NCI-H748 treated with DMSO at 0.1 percent for 48 hours (cell line): ENCODE measurements at regions not wholly inside any gene's neighbourhood (a gene's known extent, or its start where the extent isn't known, plus 50 kb on each side); places are given as distances from the start of the nearest gene placed in this dataset.
"Not testable (repeated sequence)": the region's sequence is repeated elsewhere in the genome, so short reads cannot be mapped to it uniquely, and the experiment has no call there.

Experiments used
- DNase-seq: peaks from one replicate; lab custom pipeline; 2025; lab: John Stamatoyannopoulos, UW

DNA sequence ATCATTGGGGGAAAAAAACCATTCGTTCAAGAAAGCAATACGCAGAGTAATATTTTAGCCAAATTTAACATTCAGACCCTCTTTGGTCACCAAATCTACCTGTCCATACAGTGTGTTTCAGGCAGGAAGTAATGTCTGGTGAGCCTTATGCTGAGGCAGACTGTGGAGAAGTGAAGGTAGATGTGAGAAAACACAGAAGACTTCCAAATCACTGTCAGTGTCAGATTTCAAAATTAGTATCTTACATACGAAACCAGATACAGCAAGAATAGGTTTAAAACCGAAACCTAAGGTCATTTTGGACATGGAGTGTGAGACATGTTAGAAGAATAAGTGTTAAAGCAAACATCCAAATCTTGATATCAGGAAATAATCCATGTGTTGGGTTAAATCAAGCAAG, 664.5 kb upstream of the HTR2C start:
- DNase-seq, result no peak

DNA sequence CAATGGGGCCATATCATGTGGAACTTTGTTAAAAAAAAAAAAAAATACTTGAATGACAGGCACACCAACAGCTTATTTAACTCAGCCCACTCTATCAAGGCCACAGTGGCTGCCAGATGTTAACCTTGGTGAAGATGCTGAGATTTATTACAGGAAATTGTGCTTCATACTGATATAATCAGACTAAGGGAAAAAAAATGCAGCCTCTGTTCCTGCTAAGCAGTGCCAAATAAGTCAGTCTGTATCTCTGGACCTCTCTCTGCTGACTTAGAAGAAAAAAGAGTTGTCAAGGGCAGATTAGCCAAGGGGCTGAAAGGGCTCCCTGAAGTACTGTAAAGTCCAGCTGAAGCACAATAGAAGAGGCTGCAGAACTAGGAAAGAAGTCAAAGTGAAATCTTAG, 677.7 kb upstream of the HTR2C start:
- DNase-seq, result no peak

DNA sequence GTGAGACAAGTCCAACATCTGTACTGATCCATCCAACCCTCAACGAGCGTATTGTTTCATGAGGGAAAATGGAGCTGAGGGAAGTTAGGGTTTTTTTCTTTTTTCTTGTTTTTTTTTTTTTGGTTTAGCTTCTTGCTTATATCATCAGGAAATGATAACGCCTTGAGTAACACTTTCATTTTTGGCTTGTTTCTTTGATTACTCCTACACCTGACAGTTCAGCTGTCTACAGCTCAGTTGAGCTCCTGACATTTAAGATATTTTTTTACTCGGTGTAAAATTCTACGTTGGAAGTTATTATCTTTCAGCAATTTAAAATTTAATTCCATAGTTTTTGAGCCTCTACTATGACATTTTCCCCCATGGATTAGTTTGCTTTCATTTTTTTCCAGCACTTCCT, 691.0 kb upstream of the HTR2C start:
- no peak for DNase-seq

DNA sequence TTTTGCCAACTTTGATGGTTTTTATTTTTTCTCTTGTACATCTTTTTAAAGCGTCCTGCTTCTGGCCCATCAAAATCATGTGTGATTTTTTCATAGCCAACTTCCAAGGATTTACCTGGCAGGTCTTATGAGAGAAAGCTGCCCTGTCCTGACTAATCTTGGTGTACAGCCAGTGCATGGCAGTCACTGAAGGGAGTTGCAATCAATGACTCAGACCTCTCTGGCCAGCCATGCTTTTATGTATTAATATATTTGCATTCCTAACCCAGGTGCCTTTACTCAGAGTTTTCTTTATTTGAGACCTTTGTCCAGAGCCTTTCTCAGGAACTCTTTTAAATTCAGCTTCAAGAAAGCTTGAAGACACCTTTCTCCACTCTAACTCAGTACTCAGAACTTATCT, 691.5 kb upstream of the HTR2C start:
- DNase-seq, result no peak

DNA sequence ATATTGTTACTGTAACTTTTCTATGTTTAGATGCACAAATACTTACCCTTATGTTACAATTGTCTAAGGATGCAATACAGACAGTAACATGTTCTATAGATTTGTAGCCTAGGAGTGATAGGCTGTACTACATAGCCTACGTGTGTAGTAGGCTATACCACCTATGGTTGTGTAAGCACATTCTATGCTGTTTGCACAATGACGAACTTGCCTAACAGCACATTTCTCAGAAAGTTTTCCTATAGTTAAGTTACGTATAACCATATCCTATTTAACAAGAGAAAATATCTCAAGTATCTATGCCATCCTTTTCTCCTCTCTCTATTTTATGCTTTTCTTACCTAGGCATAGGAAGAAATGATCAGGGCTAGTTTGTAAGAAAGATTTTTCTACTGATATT, 710.8 kb upstream of the HTR2C start:
- DNase-seq, result no peak

DNA sequence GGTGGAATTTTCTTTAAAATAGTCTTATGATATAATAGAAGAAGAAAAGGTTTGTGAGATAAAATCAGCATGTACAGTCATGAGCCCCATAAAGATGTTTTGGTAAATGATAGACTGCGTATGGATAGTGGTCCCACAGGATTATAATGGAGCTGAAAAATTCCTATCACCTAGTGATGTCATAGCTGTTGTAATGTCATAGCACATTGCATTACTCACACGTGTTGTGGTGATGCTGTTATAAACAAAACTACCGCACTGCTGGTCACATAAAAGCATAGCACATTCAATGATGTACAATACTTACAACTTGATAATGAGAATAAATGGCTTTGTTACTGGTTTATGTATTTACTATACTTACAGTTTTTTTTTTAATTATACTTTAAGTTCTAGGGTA, 715.2 kb upstream of the HTR2C start:
- DNase-seq, result no peak

DNA sequence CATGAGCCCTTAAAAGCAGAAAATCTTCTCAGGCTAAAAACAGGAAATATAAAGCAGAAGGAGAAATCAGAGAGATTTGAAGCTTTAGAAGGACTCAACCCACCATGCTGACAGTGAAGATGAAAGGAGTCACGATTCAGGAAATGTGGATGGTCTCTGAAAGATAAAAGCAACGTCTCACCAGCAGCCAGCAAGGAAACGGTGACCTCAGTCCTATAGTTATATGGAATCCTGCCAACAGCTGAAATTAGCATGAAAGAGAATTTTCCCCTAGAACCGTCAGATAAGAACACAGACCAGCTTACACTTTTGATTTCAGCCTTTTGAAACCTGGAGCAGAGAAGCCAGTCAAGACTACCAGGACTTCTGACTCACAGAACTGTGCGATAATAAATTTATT, 715.7 kb upstream of the HTR2C start:
- DNase-seq, result no peak

DNA sequence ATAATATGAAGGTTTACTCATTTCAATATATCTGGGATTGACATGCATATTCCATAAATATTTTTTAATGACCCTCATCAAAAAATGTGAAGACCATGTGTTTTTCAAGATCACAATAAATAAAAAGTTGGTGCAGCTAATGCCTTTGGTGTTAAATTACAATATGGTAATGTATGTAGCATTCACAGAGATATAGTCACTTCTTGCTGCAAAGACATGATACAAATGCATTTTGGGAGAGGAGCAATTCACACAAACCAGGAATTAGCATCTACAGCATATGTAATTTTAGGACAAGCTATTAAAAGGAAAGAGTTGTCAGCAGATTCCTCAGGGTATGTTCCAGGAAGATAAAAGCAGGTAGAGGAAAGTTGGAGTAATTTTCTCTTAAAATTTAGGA, 734.5 kb upstream of the HTR2C start:
- no peak for DNase-seq

DNA sequence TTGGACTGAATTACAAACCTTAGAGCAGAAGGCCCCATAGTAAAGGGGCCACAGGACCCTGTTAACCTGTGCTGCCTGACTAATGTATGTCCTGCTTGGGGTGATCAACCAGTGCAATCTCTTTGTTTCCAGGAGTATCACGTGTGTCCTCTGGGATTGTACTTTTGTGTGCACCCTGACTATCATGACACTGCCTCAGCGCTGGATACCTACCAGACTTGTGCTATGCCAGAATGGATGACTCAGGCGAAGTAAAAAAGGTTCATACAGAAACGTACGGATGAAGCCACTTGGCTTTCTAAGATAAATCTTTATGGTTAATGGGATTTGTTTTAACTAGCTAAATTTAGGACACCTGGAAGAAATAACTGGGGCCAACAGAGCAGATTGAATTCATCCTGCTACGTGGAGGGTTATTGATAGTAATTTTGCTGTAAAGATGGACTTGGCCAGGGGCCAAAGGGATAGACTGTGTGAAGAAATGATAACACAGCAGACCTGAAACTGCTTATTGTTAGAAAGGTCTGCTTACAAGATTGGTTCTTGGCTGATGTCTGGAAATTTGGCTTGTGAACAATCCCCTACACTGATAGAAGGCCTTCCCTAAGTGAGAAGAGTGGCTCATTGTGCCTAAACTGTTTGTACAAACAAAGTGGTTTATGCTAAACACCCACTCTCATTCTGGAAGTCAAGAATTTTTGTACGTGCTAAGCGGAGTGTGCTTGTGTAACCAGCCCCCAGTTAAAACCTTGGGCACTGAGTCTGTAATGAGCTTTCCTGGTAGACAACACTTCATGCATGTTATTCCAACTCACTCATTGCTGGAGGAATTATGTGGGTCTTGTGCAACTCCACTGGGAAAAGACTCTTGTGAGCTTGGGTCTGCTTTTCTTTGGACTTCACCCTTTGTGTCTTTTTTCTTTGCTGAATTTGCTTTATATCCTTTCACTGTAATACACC, 750.5 kb upstream of the HTR2C start:
- DNase-seq, result no peak

DNA sequence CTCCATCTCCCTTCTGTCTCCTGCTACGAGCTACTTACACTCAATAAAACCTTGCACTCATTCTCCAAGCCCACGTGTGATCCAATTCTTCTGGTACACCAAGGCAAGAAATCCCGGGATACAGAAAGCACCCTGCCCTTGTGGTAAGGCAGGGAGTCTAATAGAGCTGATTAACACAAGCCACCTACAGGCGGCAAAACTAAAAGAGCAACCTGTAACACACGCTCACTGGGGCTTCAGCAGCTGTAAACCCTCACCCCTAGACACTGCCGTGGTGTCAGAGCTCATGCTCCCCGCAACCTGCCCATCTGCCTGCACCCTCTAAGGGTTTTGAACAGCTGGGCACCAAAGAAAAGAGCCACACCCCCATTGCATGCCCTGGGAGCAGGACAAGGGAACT, 755.4 kb upstream of the HTR2C start:
- no peak for DNase-seq

DNA sequence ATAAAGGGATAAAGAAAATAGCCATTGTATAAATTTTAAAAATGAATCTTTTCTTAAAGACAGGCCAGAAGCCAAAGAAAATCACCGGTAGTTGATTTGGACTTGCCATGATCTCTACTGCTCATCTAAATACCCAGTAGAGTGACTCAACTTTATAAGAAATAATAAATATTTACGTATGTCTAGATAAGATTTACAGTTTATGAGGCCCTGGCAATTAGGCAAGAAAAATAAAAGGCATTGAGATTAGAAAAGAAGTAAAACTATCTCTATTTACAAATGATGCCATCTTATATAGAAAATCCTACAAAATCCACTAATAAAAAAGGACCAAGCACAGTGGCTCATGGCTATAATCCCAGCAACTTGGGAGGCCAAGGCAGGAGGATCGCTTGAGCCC, 765.5 kb upstream of the HTR2C start:
- no peak for DNase-seq

DNA sequence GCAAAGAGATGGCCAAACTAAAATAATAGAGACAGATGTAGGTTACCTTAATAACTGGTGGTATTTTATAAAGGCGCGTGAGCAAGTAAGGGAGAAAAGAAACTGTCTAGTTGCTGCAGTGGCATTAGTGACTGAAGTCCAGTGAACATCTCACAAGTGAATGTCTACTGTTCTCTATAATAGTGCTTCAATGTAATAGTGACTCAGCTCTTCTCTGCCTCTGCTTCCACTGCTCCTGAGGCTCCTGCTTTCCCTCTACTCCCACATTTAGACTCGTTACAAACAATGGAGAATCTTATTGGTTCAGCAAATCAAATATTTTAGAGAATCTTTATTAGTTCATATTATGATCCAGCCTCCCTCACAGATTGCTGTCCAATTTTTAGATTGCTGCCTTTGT, 779.1 kb upstream of the HTR2C start:
- no peak for DNase-seq

DNA sequence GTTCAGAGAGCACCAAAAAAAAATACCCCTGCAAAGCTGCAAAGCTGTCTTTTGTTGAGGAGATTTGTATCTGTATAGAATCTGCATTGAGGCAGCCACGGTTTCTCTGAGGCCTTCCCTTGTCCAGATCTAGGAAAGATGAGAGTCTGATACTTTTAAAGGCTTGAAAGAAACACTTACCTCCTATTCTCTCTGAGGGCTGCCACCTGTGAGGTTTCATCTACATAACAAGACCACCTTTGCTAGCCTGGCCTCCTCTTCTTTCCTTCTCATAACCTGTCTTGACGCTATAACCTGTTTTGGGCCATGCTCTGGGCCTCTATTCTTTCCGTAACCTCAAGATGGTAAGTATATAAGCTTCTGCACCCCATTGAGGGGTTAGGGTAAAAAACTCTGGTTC, 779.6 kb upstream of the HTR2C start:
- no peak for DNase-seq

DNA sequence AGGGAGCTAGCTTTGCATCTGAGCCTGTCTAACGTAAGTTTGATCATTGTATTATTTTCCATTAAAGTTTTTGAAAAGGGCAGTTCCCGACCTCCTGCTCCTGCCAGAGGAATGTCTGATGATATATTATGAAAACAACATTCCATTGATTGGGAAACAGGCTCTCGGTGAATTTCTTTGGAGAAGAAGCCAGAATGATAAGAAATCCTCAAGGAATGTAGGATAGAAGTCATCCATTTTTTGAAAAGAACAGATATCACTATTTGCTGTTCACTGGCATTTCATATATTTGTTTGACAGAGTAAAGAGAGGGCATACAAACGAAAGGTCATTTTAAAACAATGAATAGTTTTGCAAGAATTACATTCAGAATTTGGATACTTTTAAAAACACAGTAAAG, 781.0 kb upstream of the HTR2C start:
- no peak for DNase-seq

DNA sequence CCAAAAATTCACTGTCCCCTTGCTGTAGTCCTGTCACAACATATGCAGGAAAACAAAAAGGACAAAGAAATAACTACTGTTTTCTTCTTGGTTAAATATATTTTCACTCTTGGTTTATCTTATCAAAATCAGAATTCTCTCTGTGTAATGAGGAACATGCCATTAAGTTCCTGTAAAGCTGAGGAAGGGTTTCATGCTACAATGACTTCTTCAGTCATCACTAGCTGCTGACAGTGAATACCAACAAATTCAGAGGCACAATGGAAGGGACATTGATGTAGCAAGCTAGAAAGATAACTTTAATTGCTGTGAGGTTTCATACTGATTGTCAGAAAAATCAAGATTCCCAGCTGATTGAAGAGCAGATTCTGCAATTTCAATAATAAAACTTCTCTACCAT, 782.9 kb upstream of the HTR2C start:
- DNase-seq, result no peak

DNA sequence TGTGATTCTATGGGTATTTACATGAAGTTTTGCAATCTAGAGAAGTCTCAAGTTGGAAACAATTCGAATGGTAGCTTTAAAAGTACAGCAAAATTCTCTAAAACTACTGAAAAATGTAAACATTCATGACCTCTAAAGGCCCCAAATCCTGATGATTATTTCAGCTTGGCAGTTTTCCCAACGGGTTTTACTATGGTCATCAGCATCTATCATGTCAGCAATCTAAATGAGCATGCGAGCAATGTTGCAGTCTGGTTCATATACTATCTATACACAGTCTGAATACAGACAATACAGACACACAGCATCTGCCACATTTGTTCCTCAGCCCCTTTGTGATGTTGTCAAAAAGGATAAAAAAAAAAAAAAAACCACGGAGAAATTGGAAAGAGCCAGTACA, 790.3 kb upstream of the HTR2C start:
- peak; percentile 2 for DNase-seq

DNA sequence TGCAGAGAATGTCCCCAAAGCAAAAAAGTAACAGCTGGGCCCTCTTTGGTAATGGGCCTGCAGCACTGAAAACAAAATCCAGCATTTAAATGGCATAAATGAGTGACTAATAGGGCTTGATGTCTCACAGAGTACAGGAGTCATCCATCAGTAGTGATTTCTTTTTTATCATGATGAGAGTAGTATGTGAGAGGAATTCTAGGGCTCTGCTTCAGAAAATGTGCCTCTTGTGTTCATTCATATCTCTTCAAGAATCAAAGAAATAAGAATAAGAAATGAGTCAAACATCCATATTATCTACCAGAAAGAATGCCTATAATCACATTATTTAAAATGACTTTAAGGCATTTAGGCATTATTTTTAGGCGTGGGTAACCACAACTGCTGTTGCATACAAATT, 792.9 kb upstream of the HTR2C start:
- DNase-seq, result no peak

DNA sequence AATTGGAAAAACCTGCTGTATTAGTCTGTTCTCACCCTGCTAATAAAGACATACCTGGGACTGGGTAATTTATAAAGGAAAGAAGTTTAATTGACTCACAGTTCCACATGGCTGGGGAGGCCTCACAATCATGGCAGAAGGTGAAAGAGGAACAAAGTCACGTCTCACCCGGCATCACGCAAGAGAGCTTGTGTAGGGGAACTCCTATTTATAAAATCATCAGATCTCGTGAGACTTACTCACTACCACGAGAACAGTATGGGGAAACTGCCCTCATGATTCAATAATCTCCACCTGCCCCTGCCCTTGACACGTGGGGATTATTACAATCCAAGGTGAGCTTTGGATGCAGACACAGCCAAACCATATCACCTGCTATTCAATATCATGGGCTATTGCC, 799.1 kb upstream of the HTR2C start:
- DNase-seq, result not testable (repeated sequence)

DNA sequence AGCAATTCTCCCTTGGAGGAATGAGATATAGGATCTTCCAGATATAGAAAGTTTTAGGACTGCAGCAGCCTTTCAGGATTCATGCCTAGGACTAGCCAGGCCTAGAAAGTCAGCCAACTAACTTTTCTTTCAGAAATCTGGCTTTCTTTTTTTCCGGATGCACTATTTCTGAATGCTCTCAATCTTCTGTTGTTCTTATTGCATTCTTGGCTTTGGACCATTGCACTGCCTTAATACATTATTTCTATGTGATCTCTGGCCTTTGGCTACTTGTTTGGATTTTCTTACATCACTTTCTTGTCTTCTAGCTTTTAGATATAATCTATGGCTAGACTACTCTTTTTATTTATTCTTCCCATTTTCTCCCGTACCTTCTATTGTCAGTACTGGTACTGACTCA, 813.1 kb upstream of the HTR2C start:
- DNase-seq, result no peak

DNA sequence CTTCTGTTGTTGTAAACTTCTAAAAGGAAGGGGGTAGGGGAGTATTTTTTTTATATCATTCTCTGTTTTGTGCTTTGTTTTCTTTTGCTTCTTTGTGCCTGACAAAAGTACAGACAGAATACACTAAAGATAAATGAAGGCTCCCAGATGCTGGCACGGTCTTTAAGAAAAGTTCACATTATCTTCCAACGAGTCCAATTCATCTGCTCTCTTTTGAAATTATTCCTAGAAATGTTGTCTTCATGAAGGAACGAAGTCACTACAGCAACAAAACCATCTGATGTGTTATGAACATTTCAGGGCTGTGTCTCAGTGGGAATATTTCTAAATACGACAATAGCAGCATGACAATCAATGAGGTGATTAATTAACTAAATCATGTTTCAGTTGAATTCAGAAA, 813.8 kb upstream of the HTR2C start:
- no peak for DNase-seq

DNA sequence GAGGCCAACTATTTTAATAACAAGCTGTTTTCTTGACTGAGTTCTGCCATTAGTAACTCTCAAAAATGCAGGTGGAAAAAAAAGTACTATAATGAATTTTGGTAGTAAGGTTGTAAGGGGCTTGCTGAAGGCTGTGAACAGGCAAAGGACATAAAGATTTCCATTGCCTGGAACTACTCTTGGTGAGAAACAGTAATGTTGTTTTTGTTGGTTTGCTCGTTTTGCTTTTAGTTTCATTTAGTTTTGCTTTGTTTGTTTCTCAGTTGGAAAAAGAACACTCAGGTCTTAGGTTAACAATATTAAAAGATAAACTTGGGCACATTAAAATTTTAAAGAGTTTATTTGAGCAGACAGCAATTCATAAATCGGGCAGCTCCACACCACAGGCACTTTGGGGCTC, 824.5 kb upstream of the HTR2C start:
- DNase-seq, result no peak

DNA sequence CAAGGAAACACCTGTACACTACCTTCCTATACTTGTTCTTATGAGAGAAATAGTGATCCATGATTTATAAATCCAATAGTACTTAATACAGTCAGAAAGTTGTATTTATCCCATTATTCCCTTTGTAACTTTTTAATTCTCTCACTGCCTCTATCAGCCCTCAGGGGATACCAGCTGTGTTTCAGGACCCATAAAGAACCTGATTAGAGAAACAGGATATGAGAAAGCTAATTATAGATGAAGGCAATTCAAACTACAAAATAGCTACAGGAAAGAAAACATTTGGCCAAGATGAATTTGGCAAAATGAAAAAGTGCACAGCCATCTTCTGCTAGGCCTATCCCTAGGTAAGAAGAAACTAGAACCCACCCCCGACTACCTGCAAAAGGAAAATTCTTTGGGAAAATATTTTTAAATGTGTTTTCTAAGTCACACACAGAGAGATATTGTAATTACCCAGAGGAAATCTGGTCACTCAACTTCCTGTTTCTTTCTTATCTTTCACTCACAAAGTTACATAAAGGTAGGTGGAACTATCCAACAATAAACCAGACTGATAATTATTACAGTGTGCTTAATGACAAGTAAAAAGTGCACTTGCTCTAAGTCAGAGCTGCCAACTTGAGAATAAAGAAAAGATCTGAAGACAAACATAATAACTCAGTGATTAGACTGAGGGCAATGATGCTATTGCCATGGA, 836.5 kb upstream of the HTR2C start:
- DNase-seq, result no peak

DNA sequence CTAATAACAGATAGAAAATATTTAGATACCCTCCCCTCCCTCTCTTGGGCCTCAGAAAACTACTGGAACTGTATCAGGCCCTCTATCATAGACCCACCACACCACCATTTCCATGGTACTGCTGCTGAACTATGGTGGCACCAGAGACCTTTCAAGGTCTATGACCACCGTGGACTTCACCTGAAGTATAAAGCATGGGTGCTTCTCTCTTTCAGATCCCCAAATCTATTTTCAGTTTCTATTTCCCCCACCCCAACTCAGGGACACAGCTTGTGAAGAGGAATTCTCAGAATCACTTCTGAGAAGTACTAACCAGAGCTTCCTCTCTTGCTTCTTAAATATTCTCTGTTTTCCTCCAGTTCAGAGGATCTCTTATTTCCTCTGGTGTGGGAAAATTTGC, 840.8 kb upstream of the HTR2C start:
- DNase-seq, result no peak

DNA sequence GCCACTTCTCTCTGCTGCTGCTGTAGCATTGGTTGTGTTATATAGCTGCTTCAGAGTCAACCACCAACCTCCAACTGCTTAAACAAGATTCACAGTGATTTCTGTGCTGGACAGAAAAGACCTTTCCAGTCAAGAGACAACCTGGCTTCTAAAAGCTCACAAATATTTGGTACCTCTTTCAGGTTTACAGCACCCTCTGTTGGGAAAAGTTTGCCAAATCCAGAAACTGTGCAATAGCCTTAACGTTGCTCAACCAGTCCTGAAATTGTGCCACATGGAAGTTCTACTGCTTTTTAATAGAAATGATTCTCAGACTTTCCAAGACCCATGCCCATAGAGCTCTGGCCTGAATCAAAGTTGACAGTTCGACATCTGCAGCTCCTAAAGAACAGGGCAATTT, 842.1 kb upstream of the HTR2C start:
- DNase-seq, result peak; percentile 1
